NCI-H446 (cell line): ENCODE measurements at regions not wholly inside any gene's neighbourhood (a gene's known extent, or its start where the extent isn't known, plus 50 kb on each side); places are given as distances from the start of the nearest gene placed in this dataset.

Source experiments
- DNase-seq, 2 experiments: peaks; one replicate each; lab custom pipeline; 2025; lab: John Stamatoyannopoulos, UW

DNA sequence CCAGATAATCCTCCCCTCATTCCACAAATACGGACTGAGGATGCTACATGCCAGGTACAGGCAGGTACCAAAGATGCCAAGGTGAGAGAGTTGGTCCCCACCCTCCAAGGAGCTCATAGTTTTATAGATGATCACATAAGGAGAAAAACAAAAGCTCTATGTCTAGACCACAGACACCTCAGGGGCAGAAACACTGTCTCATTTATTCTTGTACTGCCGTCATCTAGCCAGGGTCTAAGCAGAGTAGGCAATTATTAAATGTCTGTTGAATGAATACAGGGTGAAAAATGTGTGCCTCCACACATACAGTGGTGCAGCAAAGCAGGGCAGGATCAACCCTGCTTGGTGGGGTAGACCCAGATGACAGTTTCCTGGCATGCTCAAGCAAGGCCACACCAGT is 439.8 kb upstream of the JARID2 start:
- DNase-seq: no peak

DNA sequence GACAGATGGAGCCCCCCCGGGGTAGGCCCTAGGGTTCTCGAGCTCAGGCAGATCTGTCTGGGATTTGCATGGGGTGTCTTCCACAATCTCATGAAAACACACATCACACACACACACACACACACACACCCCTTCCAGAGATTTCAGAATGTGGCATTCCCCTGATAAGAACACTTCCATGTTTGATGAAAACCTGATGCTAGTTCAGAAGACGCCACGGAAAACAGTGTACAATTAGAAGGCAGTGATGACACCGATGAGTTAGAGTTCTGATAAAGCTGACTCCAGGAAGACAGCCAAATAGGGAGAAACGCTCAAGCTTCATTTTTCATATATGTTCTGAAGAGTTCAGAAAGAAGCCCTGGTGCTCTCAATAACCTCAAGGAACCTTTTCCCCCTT is 438.7 kb upstream of the JARID2 start:
- DNase-seq: no peak

DNA sequence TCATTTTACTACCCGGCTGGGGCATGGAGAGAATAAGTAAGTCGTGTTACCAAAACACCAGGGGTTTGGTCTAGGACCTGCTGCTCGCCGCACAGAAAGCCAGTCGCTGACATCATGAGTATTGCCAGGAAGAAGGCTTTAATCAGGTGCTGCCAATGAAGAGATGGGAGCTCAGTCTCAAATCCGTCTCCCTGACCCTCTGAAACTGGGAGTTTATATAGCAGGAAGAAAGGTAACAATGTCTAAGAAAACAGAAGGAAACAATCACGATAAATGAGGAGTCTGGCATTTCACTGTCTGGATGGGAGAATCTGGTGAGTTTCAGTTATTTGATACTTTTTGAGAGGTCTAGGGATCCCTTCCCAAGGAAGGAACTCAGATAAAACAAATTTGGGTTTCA is 437.9 kb upstream of the JARID2 start:
- DNase-seq: no peak

DNA sequence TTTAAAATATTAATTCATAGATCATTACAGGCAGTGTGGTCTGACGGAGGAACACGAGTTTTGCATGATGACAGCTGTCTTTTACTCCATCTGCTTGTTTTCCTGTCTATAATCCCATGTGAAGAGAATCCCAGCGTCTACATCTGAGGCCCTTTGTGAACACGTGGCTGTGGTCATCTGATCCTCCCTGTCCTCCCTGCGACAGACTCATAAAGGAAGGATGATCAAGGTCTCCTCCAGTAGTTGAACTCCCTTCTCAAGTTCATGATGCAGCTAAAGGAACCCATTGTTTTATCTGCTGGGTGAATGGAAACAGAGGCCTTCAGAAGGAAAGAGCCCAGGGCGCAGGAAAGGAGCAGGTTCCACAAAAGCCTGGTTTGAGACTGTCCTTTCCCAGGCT is 435.8 kb upstream of the JARID2 start:
- no peak for DNase-seq

DNA sequence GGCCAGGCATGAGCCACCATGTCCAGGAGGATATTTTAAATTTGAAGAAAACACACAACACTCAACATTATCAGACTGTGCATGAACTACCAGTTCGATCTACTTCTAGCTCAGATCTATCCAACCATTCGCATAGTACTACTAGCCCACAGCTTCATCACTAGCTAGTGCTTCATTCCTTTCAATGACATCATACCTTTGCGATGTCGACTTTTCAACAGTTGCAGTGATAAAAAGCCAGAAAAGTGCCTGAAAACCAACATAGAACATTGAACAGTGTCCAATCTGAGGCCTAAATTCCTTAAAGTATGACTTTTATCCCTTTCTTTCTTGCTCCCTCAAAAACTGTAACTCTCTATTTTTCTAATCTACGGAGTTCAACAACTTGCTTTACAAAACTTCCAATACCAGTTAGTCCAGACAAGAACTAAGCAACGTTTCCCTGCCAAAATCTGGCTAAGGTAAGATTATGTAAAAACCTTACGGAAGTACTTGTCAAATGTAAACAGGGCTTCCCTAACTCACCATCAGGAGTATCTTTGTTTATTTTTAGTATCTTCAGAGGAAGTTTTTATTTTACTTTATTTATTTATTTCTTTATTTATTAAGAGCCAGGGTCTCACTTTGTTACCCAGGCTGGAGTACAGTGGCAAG is 434.0 kb upstream of the JARID2 start:
- DNase-seq: no peak

DNA sequence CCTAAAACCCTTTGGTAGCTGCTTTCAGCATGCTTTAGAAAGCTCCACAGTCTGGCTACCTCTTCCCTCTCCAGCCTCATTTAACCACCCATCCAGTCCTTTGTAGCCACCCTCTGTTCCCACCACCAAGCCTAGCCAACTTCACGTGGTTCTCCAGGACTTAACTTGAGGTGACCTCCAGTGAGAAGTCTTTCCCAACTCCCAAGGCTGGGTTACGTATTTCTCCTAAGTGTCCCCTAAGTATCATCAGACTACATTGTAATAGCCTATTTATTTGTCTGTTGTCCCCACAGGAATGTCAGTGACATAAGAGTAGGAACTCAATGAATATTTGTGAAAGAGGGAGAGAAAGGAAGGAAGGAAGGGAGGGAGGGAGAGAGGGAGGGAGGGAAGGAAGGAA is 431.9 kb upstream of the JARID2 start:
- no peak for DNase-seq

DNA sequence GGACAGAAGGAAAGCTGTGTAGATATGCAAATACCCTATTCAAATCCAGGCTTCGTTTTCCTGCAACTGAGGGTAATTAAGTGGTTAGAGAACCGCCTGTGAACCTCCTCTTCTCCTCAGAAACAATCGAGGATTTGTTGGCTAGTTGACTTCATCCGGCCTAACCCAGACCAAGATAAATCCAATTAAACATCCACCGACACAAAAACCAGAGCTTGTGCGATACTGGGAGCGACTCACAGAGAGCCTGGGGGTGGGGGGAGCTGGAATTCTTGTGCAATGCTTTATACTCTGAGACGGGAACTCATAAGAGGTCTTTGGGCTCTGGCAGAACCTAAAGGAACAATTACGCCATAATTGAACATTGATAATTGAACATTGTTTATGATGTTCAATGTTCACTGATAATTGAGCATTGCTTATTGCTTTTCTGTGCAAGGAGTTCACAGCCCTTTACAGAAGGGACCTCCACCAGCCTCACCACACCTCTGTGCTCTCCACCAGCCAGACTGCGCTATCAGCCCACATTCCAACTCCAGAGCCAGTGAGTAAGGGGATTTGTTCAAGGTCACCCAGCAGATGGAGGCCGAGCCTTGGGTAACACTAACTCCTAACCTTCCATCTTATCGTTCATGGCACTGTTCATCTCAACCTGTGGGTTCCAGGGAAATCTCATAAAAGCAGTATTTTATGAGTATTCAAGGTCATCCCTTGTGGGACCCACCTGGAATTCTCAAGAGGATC is 429.6 kb upstream of the JARID2 start:
- DNase-seq: no peak

DNA sequence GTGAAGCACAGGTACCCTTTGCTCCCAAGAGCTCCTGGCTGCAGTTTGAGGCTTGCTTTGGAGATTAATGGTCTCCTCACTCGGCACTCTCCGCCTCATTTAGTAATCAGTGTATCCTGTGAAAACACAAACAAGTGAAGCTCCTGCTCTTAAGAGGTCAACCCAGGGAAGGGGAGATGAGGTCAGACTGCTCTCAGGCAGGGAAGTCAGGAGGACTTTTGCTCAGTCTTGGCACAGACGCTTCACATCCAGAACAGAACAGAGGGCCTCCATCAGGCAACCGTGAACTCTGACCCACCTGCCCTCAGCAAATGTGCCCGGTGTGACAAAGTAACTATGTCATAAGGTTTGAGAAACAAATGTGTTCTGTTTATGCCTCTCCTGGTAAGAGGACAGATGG is 428.8 kb upstream of the JARID2 start:
- no peak for DNase-seq

DNA sequence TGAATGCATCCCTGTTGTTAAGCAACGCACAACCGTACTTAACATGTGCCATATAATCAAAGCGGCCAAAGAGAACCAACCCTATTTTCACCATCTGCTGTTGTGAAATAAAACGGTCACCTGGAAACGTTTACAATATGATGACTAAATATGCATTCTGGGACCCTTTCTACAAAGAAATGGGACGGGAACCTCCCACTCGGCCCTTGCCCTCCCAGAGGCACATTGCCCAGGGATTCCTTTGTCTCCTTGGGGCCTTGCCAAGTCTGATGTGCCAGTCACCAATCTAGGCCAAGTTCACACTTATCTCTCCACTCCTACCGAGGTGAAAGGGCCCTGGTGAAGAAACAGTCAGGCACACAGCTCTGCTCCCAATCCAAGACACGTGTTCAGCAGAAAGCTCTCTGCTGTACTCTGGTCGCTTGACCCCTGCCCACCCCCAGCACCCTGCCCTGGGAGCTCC is 427.4 kb upstream of the JARID2 start:
- peak in 1 of 2 experiments; percentile 52 for DNase-seq

DNA sequence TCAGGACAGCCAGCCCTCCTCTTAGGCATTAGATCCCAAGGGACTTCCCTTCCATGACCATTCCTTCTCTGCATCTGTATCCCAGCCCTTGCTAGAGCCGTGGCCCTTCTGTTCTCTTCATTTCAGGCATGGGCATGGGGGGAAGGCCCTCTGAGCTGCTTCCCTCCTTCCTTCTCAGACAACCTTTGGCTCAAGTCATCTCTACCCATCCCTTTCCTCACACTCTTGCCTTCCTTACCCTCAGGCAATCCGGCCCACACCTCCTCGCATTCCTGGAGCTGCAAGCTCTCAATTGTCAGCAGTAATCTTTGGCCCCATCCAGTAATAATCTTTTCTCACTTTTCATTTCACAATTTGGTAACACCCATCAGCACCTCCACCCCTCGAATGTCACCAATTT is 426.9 kb upstream of the JARID2 start:
- no peak for DNase-seq

DNA sequence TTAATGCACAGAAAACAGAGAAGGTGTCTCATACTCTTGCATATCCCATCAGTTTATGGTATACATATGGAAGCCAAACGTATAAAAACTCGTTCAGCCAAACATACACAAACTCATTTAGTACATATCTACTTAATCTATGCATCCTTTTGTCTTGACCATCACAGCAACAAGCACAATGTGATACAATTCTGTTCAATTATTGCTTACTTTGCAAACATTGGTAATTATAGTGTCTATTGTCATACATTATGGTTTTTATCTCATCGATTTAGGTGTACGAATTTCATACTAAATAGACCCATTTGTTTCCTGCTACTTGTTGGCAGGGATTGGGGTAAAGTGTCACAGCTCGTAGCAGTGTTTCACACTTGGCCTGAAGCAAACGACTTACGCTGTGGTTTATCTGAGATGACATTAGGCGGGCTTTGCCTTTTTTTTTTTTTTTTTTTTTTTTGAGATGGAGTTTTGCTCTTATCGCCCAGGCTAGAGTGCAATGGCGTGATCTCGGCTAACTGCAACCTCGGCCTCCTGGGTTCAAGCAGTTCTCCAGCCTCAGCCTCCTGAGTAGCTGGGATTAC is 425.9 kb upstream of the JARID2 start:
- no peak for DNase-seq

DNA sequence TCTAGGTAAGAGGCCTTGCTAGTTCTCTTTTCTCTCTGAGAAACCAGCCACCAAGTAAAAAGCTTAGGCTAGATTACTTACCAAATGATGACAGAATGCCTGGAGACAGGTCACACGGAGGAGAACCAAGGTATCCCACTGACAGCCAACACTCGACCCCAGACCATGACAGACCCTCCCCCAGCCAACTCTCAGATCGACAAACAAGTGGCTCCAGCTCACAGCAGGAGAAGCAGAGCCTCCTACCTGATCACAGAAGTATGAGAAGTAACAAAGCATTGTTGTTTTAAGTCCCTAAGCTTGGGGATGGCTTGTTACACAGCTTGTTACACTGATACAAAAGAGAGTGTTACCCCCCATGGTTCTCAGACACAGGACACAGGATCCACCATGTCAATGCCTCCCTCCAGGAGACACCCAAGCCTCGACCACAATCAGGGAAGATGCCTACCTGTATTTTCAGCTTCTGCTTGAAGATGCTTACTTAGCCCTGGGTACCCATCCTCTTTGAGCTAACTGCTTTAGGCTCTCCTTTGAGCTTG is 423.8 kb upstream of the JARID2 start:
- DNase-seq: no peak

DNA sequence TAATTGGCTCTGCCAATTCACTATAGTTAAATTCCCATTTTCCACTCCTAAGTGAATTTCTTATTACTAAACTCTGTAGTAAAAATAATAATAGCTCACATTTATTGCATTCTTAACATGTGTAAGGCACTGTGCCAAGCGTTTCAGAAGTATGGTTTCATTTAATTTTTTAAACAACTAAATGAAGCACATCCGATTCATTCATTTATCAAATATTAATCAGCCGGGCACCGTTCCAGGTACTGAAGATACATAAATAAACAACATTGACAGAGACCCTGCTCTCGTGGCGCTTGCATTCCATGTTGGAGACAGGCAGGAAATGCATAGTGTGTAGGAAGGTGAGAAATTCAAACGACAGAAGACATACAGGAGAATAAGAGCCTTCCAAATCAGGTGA is 423.2 kb upstream of the JARID2 start:
- DNase-seq: peak in 1 of 2 experiments; percentile 13

DNA sequence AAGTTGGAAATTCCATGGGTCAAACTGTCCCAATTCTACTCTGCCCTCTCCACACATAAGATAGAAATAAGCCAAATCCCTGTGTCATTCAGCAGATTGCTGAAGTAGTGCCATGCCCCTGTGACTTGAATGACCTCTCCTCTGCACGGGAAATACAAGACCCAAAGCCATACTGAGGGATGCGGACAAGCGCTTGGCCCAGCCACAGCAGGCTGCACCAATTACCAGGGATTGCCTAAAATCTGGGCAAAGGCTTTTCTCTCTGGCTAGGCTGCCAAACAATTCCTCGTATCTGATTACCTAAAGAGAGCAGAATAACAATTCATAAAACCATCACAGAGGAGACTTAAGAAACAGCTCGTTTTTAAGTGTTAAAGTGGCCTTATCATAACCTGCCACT is 421.8 kb upstream of the JARID2 start:
- DNase-seq: peak in 1 of 2 experiments; percentile 38

DNA sequence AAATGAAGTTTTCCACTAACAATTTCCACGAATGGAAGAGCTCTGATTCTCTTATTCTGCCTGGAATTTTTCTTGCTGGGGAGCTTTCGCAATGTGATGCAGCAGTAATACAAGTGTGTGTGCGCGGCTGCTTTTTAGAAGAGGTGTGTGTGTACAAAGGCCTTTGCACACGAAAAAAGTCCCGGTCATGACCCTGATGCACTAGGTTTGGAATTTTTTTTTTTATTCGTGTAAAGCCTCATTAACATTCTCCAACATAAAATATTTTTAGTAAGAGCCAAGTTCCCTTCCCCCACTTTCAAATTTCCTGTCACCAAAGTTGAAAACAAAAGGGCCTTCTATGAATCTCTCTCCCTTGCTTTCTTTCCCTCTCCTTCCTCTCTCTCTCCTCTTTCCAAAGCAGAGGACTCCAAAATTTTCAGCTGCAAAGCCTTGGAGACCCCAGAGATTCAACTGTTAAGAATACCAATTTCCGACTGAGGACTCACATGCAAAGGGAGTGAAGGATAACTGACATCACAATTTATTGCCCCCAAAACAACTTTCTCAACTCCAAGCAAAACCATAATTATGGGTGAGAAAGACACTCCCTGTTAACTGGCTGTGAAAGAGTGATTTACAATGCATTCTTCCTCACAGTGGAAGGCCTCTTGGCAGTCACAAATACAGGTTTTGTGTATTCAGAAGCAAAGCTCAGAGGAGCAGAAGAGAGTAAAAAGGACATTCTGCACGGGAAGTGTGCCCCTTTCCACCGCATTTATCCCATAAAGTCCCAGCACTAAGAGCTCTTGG is 421.2 kb upstream of the JARID2 start:
- DNase-seq: peak in 1 of 2 experiments; percentile 13

DNA sequence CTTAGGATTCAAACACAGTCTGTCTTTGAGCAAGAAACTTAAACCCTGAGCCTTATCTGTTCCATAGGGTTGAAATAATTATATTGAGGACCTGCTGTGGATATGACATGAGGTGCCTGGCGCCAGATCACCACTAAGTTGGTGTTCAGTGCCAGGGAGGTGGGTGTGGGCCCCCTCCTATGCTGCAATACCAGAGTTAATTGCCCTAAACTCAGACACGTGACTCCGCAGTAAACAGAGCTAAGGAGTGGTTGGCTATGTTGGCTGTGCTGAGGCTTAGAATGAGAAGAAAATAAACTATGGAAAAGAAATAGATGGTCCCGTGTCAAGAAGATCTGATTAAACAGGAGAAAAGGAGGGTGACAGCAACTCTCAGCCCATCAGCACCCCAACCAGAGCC is 419.4 kb upstream of the JARID2 start:
- DNase-seq: no peak

DNA sequence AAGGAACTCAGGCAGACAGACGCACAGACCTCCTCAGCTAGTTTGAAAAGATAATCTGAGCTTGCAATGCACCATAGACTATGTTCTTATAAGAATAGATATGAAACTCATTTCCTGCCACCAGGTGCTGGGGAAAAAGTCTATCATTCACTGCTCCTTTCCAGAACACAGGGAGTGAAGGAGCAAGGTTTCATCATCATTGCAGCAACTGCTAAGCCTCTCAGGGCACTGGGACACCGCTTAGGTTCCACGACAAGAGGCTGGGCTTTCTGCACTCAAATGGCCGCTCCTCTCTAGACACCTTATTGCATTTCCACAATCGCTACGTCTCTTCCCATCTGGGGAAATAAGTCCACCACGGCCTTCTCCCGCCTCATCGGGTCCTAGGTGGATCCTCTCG is 418.5 kb upstream of the JARID2 start:
- no peak for DNase-seq

DNA sequence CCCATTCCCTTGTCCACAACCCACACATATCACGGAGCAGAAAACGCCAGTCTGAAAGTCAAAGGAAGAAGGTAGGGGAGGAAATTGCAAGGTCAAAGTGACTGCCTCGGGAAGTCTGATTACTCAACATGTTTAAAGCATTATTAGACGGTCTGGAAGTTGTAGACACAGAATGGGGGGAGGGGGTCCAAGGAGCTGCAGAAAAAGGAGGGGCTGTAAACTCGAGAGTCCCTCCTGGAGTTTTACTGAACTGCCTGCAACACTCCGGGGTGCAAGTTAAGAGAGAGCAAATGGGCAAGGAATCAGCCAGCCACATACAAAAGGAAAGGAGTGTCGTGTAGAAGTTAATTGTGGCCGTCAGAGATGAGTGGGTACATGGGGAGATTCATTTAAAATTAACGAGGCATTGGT is 417.7 kb upstream of the JARID2 start:
- DNase-seq: no peak

DNA sequence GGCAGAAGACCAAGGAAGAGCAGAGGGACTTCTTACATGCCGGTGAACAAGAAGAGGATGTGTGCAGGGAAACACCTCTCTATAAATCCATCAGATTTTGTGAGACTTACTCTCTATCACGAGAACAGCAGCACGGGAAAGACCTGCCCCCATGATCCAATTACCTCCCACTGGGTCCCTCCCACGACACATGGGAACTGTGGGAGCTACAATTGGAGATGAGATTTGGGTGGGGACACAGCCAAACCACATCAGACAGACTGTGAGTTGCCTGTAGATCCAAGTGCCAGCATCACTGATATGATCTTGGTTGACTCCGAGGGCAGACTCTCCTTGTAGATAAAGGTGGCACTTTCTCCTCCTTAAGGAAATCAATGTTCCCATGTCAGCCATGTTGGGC is 414.8 kb upstream of the JARID2 start:
- no peak for DNase-seq

DNA sequence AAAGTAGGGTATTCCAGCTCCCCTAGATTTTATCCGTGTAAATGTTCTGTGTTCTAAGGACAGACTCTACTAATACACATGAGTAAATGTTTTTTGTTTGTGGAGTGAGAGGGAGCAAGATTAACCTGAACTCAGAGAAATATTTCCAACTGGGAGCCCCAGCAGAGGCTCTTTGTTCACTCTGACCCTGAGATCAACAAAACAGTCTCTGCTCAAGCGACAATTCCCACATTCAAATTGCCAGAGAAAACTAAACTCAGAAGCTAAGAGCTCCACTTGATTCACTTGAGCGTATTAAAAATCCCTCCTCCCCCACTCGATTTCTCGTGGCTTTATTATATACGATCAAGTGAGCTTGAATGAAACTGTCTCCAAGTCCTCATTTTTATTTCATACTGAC is 413.9 kb upstream of the JARID2 start:
- no peak for DNase-seq

DNA sequence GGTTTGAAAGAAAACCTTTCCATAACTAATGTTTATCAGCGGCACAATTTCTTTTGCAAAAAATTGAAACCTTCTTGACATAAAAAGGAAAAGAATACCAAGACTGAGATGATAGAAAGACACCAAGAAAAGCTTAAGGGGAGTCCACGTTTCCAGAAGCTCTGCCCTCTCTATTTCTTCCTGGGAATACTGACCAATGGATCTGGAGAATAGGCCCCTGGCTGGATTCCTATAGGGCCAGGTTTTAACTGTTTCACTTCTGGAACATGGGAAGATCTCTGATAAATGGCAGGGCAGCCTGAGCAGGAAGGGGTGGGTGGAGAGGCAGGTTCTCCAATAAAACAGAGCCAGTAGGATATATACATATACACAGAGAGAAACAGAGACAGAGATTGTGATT is 413.4 kb upstream of the JARID2 start:
- no peak for DNase-seq

DNA sequence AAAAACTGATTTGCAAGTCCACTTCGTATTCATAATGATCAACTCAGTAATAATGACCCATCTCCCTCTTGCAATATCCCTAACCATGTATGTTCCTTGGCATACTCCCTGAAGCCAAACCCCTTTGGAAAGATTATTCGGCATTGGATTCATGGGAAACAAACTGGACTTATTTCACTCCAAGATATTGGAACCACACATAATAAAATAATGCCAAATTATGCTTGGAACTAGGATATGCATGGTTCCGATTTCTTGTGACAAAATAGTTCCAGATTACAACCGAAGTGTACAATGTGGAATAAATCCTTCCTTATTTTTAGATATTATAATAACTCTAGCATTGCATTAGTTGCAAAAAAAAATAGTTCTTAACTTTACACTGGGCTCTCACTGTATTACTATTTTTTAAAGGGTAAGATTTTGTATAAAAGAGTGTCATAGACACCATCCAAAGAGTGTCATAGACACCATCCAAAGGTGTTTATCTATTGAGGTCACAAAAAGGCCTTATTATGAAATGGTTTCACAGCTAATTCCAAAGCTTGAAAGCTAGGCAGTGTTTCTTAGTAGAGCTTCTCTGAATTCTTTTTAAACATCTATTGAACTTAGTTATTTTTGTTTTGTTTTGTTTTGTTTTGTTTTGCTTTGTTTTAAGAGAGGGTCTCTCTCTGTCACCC is 410.9 kb upstream of the JARID2 start:
- DNase-seq: no peak
